ENCODE measurements at regions not wholly inside any gene's neighbourhood (a gene's known extent, or its start where the extent isn't known, plus 50 kb on each side); places are given as distances from the start of the nearest gene placed in this dataset.

DNA sequence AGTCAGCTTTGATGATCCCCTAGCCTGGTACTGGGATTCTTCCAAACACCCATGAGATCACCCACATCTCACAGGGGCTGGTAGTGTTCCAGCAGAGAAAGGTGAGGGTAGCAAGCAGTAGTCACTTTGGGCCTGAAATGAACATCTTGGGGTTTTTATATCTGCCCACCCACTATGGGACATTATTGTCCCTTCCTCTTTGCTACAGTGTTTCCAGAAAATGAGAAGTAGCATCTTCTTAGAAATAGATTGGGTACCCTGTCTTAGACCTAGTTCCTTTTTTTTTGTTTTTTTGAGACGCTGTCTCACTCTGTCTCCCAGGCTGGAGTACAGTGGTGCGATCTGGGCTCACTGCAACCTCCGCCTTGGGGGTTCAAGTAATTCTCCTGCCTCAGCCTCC lies 249.2 kb upstream of the ANKRD55 start (continued):
- TF ChIP-seq, protein P1, sequence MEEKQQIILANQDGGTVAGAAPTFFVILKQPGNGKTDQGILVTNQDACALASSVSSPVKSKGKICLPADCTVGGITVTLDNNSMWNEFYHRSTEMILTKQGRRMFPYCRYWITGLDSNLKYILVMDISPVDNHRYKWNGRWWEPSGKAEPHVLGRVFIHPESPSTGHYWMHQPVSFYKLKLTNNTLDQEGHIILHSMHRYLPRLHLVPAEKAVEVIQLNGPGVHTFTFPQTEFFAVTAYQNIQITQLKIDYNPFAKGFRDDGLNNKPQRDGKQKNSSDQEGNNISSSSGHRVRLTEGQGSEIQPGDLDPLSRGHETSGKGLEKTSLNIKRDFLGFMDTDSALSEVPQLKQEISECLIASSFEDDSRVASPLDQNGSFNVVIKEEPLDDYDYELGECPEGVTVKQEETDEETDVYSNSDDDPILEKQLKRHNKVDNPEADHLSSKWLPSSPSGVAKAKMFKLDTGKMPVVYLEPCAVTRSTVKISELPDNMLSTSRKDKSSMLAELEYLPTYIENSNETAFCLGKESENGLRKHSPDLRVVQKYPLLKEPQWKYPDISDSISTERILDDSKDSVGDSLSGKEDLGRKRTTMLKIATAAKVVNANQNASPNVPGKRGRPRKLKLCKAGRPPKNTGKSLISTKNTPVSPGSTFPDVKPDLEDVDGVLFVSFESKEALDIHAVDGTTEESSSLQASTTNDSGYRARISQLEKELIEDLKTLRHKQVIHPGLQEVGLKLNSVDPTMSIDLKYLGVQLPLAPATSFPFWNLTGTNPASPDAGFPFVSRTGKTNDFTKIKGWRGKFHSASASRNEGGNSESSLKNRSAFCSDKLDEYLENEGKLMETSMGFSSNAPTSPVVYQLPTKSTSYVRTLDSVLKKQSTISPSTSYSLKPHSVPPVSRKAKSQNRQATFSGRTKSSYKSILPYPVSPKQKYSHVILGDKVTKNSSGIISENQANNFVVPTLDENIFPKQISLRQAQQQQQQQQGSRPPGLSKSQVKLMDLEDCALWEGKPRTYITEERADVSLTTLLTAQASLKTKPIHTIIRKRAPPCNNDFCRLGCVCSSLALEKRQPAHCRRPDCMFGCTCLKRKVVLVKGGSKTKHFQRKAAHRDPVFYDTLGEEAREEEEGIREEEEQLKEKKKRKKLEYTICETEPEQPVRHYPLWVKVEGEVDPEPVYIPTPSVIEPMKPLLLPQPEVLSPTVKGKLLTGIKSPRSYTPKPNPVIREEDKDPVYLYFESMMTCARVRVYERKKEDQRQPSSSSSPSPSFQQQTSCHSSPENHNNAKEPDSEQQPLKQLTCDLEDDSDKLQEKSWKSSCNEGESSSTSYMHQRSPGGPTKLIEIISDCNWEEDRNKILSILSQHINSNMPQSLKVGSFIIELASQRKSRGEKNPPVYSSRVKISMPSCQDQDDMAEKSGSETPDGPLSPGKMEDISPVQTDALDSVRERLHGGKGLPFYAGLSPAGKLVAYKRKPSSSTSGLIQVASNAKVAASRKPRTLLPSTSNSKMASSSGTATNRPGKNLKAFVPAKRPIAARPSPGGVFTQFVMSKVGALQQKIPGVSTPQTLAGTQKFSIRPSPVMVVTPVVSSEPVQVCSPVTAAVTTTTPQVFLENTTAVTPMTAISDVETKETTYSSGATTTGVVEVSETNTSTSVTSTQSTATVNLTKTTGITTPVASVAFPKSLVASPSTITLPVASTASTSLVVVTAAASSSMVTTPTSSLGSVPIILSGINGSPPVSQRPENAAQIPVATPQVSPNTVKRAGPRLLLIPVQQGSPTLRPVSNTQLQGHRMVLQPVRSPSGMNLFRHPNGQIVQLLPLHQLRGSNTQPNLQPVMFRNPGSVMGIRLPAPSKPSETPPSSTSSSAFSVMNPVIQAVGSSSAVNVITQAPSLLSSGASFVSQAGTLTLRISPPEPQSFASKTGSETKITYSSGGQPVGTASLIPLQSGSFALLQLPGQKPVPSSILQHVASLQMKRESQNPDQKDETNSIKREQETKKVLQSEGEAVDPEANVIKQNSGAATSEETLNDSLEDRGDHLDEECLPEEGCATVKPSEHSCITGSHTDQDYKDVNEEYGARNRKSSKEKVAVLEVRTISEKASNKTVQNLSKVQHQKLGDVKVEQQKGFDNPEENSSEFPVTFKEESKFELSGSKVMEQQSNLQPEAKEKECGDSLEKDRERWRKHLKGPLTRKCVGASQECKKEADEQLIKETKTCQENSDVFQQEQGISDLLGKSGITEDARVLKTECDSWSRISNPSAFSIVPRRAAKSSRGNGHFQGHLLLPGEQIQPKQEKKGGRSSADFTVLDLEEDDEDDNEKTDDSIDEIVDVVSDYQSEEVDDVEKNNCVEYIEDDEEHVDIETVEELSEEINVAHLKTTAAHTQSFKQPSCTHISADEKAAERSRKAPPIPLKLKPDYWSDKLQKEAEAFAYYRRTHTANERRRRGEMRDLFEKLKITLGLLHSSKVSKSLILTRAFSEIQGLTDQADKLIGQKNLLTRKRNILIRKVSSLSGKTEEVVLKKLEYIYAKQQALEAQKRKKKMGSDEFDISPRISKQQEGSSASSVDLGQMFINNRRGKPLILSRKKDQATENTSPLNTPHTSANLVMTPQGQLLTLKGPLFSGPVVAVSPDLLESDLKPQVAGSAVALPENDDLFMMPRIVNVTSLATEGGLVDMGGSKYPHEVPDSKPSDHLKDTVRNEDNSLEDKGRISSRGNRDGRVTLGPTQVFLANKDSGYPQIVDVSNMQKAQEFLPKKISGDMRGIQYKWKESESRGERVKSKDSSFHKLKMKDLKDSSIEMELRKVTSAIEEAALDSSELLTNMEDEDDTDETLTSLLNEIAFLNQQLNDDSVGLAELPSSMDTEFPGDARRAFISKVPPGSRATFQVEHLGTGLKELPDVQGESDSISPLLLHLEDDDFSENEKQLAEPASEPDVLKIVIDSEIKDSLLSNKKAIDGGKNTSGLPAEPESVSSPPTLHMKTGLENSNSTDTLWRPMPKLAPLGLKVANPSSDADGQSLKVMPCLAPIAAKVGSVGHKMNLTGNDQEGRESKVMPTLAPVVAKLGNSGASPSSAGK (IDR thresholded peaks at IDR 0.05), result no peak
- TF ChIP-seq ZNF316 (IDR thresholded peaks at IDR 0.05), result no peak
- no peak for TF ChIP-seq CREBBP (IDR thresholded peaks at IDR 0.05; ENCODE audit: low read depth, low read length)
- TF ChIP-seq, protein P2, sequence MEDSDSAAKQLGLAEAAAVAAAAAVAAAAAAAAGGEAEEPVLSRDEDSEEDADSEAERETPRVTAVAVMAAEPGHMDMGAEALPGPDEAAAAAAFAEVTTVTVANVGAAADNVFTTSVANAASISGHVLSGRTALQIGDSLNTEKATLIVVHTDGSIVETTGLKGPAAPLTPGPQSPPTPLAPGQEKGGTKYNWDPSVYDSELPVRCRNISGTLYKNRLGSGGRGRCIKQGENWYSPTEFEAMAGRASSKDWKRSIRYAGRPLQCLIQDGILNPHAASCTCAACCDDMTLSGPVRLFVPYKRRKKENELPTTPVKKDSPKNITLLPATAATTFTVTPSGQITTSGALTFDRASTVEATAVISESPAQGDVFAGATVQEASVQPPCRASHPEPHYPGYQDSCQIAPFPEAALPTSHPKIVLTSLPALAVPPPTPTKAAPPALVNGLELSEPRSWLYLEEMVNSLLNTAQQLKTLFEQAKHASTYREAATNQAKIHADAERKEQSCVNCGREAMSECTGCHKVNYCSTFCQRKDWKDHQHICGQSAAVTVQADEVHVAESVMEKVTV (CRISPR knock-in tag; IDR thresholded peaks at IDR 0.05), result no peak
- no peak for TF ChIP-seq ARID2 (IDR thresholded peaks at IDR 0.05)
- TF ChIP-seq KHSRP (IDR thresholded peaks at IDR 0.05), result no peak
- TF ChIP-seq, protein P3, sequence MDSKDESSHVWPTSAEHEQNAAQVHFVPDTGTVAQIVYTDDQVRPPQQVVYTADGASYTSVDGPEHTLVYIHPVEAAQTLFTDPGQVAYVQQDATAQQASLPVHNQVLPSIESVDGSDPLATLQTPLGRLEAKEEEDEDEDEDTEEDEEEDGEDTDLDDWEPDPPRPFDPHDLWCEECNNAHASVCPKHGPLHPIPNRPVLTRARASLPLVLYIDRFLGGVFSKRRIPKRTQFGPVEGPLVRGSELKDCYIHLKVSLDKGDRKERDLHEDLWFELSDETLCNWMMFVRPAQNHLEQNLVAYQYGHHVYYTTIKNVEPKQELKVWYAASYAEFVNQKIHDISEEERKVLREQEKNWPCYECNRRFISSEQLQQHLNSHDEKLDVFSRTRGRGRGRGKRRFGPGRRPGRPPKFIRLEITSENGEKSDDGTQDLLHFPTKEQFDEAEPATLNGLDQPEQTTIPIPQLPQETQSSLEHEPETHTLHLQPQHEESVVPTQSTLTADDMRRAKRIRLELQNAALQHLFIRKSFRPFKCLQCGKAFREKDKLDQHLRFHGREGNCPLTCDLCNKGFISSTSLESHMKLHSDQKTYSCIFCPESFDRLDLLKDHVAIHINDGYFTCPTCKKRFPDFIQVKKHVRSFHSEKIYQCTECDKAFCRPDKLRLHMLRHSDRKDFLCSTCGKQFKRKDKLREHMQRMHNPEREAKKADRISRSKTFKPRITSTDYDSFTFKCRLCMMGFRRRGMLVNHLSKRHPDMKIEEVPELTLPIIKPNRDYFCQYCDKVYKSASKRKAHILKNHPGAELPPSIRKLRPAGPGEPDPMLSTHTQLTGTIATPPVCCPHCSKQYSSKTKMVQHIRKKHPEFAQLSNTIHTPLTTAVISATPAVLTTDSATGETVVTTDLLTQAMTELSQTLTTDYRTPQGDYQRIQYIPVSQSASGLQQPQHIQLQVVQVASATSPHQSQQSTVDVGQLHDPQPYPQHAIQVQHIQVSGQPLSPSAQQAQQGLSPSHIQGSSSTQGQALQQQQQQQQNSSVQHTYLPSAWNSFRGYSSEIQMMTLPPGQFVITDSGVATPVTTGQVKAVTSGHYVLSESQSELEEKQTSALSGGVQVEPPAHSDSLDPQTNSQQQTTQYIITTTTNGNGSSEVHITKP (IDR thresholded peaks at IDR 0.05; ENCODE audit: partially characterized antibody), result no peak
- TF ChIP-seq, protein P4, sequence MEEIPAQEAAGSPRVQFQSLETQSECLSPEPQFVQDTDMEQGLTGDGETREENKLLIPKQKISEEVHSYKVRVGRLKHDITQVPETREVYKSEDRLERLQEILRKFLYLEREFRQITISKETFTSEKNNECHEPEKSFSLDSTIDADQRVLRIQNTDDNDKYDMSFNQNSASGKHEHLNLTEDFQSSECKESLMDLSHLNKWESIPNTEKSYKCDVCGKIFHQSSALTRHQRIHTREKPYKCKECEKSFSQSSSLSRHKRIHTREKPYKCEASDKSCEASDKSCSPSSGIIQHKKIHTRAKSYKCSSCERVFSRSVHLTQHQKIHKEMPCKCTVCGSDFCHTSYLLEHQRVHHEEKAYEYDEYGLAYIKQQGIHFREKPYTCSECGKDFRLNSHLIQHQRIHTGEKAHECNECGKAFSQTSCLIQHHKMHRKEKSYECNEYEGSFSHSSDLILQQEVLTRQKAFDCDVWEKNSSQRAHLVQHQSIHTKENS (CRISPR knock-in tag; IDR thresholded peaks at IDR 0.05), result no peak
- TF ChIP-seq RBM22 (IDR thresholded peaks at IDR 0.05; ENCODE audit: low read depth, low read length, poor library complexity, severe bottlenecking), result no peak

All from K562 (cell line).